PC-3 (cell line): ENCODE measurements at regions not wholly inside any gene's neighbourhood (a gene's known extent, or its start where the extent isn't known, plus 50 kb on each side); places are given as distances from the start of the nearest gene placed in this dataset.

Source experiments
- ATAC-seq: fragments of 200-7000 bp; cut with Tn5 transposase; 2 replicates; pipeline ENCODE4 v1.9.1; 2020; ENCODE audit warnings: mild to moderate bottlenecking, moderate library complexity
- BruUV-seq: library from RNA; stranded (reverse); fragments of 400-500 nt; replicated peaks from 2 replicates; lab custom pipeline; 2021; lab: Mats Ljungman, UMichigan
- CTCF ChIA-PET: fragments of 300-600 bp; sonication (Branson Sonifier 250); formaldehyde crosslinking; loops from one replicate; lab custom pipeline; 2022; ENCODE audit warnings: antibody characterized with exemption; lab: Charles Lee
- POLR2A ChIA-PET: fragments of 300-600 bp; sonication (Branson Sonifier 250); formaldehyde crosslinking; loops from one replicate; lab custom pipeline; 2022; ENCODE audit warnings: antibody characterized with exemption; ENCODE audit not compliant: unreplicated experiment; lab: Charles Lee
- DNase-seq: peaks from one replicate; pipeline ENCODE4 v3.0.0-alpha.2; 2015
- H2AFZ ChIP-seq: fragments of 300-600 bp; sonication (generic); 2 replicates; pipeline ENCODE4 v1.6.0; 2016; ENCODE audit warnings: antibody characterized with exemption, low read length
- H3F3A ChIP-seq: fragments of 300-600 bp; sonication (generic); one replicate; pipeline ENCODE4 v1.6.0; 2017; ENCODE audit warnings: antibody characterized with exemption, low read length, control low read depth, mild to moderate bottlenecking; ENCODE audit not compliant: unreplicated experiment
- H3K27ac ChIP-seq: fragments of 300-600 bp; sonication (generic); 2 replicates; pipeline ENCODE4 v1.5.1; 2016; ENCODE audit warnings: mild to moderate bottlenecking, low read length
- H3K27me3 ChIP-seq: fragments of 300-600 bp; sonication (generic); 2 replicates; pipeline ENCODE4 v1.6.1; 2016; ENCODE audit warnings: low read length, mixed read lengths
- H3K36me3 ChIP-seq: fragments of 300-600 bp; sonication (generic); 2 replicates; pipeline ENCODE4 v1.6.1; 2016; ENCODE audit warnings: low read depth, mixed run types, low read length, mixed read lengths
- H3K4me1 ChIP-seq: fragments of 300-600 bp; sonication (generic); 2 replicates; pipeline ENCODE4 v1.5.1; 2016; ENCODE audit warnings: low read length; ENCODE audit not compliant: insufficient read depth
- H3K4me2 ChIP-seq: fragments of 300-600 bp; sonication (generic); 2 replicates; pipeline ENCODE4 v1.6.0; 2016; ENCODE audit warnings: low read length
- H3K4me3 ChIP-seq: fragments of 300-600 bp; sonication (generic); 2 replicates; pipeline ENCODE4 v1.5.1; 2016; ENCODE audit warnings: mild to moderate bottlenecking, low read length, mixed read lengths
- H3K79me2 ChIP-seq: fragments of 300-600 bp; sonication (generic); 2 replicates; pipeline ENCODE4 v1.6.1; 2017; ENCODE audit warnings: low read length, mixed read lengths
- H3K9ac ChIP-seq: fragments of 300-600 bp; sonication (generic); 2 replicates; pipeline ENCODE4 v1.6.0; 2016; ENCODE audit warnings: mild to moderate bottlenecking, low read length
- H3K9me2 ChIP-seq: fragments of 300-600 bp; sonication (generic); replicated peaks from 2 replicates; pipeline ENCODE4 v1.6.1; 2016; ENCODE audit warnings: mixed run types, low read length, mixed read lengths
- H3K9me3 ChIP-seq: fragments of 300-600 bp; sonication (generic); 2 replicates; pipeline ENCODE4 v1.6.1; 2016; ENCODE audit warnings: low read length, mixed read lengths
- H4K20me1 ChIP-seq: fragments of 300-600 bp; sonication (generic); 2 replicates; pipeline ENCODE4 v1.6.1; 2016; ENCODE audit warnings: low read length, mixed read lengths
- EZH2 ChIP-seq: fragments of 300-600 bp; sonication (generic); IDR thresholded peaks from one replicate; pipeline ENCODE4 v1.6.1; 2017; ENCODE audit warnings: antibody characterized with exemption, mild to moderate bottlenecking, low read length; ENCODE audit not compliant: unreplicated experiment
- EZH2phosphoT487 ChIP-seq: fragments of 300-600 bp; sonication (generic); IDR thresholded peaks from 2 replicates; pipeline ENCODE4 v1.6.1; 2018; ENCODE audit warnings: mild to moderate bottlenecking, antibody characterized with exemption, low read length, borderline replicate concordance
- intact Hi-C: fragments of 100-400 bp; cut with micrococcal nuclease; formaldehyde crosslinking; loops from 2 replicates; pipeline ENCODE4 v1.9.0; 2023
- TF ChIP-seq, protein P1 (sequence below): fragments of 300-600 bp; sonication (generic); conservative IDR thresholded peaks from 2 replicates; pipeline ENCODE4 v1.5.1; 2017; ENCODE audit warnings: antibody characterized with exemption, low read depth, mild to moderate bottlenecking, low read length

DNA sequence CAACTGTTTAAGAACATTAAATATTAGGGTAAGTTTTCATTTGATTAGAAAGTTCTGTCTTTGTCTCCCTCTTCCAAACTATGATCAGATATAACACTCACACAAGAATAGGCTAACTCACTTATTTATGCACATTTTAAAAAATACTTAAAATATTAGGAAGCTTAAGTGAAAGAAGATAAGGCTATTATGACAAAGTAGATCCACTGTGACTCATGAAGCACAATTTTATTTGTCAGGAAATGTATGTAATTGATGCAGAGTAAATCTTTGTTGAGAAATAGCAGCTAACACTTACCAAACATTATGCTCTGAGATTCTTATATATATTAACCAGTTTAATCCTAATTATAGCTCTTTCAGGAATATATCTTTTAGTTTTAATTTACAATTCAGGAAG is 560.6 kb downstream of the CSNK1G3 start:
- ChIA-PET CTCF (no interaction called here), POLR2A (no interaction called here)
- no TSS peak for BruUV-seq
- Histone ChIP-seq H3K4me1 (no peaks in the 10 kb centered on the region), H3K27ac (no peak overlapping the region), H4K20me1 (no peaks in the 10 kb centered on the region), H3K36me3 (no peaks in the 10 kb centered on the region), H3K9me3 (no peaks in the 10 kb centered on the region), H3K4me2 (no peak overlapping the region), H3K79me2 (no peaks in the 10 kb centered on the region), H2AFZ (no peak overlapping the region), H3K9me2 (no peaks in the 10 kb centered on the region), H3K4me3 (no peak overlapping the region), H3K9ac (no peak overlapping the region), H3F3A (no peaks in the 10 kb centered on the region), H3K27me3 (no peaks in the 10 kb centered on the region)
- intact Hi-C loops, result no loop called here
- no peak for DNase-seq
- TF ChIP-seq, protein P1, sequence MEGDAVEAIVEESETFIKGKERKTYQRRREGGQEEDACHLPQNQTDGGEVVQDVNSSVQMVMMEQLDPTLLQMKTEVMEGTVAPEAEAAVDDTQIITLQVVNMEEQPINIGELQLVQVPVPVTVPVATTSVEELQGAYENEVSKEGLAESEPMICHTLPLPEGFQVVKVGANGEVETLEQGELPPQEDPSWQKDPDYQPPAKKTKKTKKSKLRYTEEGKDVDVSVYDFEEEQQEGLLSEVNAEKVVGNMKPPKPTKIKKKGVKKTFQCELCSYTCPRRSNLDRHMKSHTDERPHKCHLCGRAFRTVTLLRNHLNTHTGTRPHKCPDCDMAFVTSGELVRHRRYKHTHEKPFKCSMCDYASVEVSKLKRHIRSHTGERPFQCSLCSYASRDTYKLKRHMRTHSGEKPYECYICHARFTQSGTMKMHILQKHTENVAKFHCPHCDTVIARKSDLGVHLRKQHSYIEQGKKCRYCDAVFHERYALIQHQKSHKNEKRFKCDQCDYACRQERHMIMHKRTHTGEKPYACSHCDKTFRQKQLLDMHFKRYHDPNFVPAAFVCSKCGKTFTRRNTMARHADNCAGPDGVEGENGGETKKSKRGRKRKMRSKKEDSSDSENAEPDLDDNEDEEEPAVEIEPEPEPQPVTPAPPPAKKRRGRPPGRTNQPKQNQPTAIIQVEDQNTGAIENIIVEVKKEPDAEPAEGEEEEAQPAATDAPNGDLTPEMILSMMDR, result no peak
- no peak for TF ChIP-seq EZH2phosphoT487
- no peak for TF ChIP-seq EZH2
- ATAC-seq, result no peak

- no peak overlapping the region for H3K4me3 ChIP-seq
- POLR2A ChIA-PET, result no interaction called here
Measured at GRCh38 chr5:124071039-124071438, 559.1 kb downstream of the CSNK1G3 start.

DNA sequence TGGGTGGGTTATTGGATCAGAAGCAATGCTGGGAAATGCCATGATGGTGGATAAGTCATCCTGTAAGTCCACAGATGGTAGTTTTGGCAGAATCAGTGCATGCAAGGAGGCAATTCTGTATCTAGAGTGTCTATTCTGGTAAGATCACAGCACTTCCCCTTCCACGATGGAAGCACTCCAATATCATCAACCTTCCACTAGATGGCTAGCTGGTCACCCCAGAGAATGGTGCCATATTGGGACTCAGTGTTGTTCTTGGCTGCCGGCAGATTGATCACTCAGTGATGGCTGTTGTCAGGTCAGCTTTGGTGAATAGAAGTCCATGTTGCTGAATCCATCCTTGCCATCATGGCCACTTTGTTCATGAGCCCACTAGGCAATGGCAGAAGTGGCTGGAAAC is 553.5 kb downstream of the CSNK1G3 start:
- Histone ChIP-seq H3K27ac (no peak overlapping the region), H3K9ac (no peak overlapping the region), H4K20me1 (no peaks in the 10 kb centered on the region), H3K9me2 (no peaks in the 10 kb centered on the region), H3K36me3 (no peaks in the 10 kb centered on the region), H3F3A (no peaks in the 10 kb centered on the region), H3K4me1 (no peaks in the 10 kb centered on the region), H3K27me3 (no peaks in the 10 kb centered on the region), H3K79me2 (no peaks in the 10 kb centered on the region), H3K4me3 (no peak overlapping the region), H3K9me3 (no peaks in the 10 kb centered on the region), H3K4me2 (no peak overlapping the region), H2AFZ (no peak overlapping the region)
- no TSS peak for BruUV-seq
- DNase-seq, result no peak
- intact Hi-C loops, result no loop called here
- ATAC-seq, result no peak
- ChIA-PET POLR2A (no interaction called here), CTCF (no interaction called here)
- TF ChIP-seq EZH2phosphoT487 (no peak), EZH2 (no peak)
- TF ChIP-seq, protein P1, result no peak

More at GRCh38 chr5:124071039-124071438, 559.1 kb downstream of the CSNK1G3 start:
- H3K27ac ChIP-seq, result no peak overlapping the region
- no peaks in the 10 kb centered on the region for H3K36me3 ChIP-seq
- no peak overlapping the region for H2AFZ ChIP-seq
- no peak for DNase-seq
- no peaks in the 10 kb centered on the region for H3K9me2 ChIP-seq
- no peak overlapping the region for H3K9ac ChIP-seq
- no peaks in the 10 kb centered on the region for H3K27me3 ChIP-seq
- BruUV-seq, result no TSS peak
- ATAC-seq, result no peak
- TF ChIP-seq, protein P1, result no peak
- TF ChIP-seq EZH2phosphoT487 (no peak), EZH2 (no peak)
- no peaks in the 10 kb centered on the region for H3F3A ChIP-seq
- no peaks in the 10 kb centered on the region for H3K9me3 ChIP-seq
- H3K79me2 ChIP-seq, result no peaks in the 10 kb centered on the region
- H3K4me2 ChIP-seq, result no peak overlapping the region
- H4K20me1 ChIP-seq, result no peaks in the 10 kb centered on the region
- CTCF ChIA-PET, result no interaction called here
- intact Hi-C loops, result no loop called here
- no peaks in the 10 kb centered on the region for H3K4me1 ChIP-seq
